NCI-H748 (cell line): ENCODE measurements at regions not wholly inside any gene's neighbourhood (a gene's known extent, or its start where the extent isn't known, plus 50 kb on each side); places are given as distances from the start of the nearest gene placed in this dataset.
"Not testable (repeated sequence)": the region's sequence is repeated elsewhere in the genome, so short reads cannot be mapped to it uniquely, and the experiment has no call there.

Experiments used
- DNase-seq: peaks from one replicate; lab custom pipeline; 2025; ENCODE audit not compliant: unreplicated experiment; lab: John Stamatoyannopoulos, UW

DNA sequence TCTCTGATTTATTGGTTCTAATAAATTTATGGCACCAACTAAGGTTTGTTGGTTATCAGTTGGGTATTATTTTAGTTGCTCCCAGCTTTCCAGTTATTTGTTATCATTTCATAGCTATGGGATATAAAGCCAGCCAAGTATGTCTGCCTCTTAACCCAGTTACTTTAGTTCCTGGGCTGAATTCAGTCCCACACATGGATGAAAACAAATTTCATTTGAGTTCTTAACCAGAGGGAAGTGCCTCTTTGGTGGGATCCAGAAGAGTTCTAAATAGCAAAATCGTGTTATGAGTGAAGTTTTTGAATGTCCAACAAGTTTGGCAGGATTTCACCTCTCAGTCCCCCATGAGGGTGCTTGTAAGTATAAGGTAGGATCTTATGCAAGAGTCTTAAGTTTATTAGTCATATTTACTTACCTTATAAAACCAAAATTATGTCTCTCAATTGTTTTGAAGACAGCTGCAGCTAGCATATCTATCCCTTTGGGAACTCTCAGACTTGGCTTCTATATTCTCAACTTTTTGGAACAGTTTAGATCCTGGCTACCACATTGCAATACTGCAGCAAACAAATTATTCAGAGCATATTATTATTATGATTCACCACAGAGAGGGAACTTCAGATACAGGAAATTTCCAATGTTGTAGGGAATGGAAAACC, 683.6 kb downstream of the BCKDHB start:
- no peak for DNase-seq

DNA sequence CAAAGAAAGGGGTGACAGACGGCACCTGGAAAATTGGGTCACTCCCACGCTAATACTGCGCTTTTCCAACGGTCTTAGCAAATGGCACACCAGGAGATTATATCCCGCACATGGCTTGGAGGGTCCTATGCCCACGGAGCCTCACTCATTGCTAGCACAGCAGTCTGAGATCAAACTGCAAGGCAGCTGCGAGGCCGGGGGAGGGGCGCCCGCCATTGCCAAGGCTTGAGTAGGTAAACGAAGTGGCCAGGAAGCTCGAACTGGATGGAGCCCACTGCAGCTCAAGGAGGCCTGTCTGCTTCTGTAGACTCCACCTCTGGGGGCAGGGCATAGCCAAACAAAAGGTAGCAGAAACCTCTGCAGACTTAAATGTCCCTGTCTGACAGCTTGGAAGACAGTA, 676.8 kb downstream of the BCKDHB start:
- not testable (repeated sequence) for DNase-seq

DNA sequence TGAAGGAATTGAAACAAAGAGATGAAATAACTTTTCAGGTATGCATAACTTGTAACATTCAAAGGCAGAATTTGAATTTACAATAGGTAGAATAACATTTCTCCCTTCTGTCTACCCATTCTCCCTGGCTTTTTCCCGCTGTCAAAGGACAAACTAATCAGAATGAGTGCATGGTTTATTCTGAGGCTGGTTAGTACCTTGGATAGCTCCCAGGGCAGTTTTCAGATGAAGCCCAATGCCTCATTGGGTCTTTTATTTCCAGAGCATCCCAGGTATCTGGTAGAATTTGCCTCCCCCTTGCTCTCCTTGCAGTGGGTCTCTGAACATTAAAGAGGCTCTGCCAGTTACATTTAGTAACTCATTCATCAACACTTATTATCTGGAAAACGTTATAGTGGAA, 665.5 kb downstream of the BCKDHB start:
- DNase-seq, result no peak

DNA sequence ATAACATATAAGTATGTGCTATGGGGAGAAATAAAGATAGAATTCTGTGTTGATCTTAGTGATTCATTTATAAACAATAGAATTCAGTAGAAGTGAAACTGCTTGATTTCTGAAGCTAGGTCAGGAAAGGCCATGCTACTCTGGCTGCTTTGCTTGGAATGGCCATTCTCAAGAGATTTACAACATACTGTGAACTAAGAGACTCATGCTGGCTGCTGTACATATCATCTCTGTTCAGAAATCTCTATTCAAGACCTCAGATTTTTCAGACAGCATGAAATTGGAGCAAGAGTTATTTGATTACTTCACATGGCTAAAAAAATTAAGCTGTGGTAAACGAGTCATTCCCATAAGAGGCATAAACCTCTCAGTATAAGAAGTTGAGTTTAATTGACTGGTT, 662.6 kb downstream of the BCKDHB start:
- no peak for DNase-seq

DNA sequence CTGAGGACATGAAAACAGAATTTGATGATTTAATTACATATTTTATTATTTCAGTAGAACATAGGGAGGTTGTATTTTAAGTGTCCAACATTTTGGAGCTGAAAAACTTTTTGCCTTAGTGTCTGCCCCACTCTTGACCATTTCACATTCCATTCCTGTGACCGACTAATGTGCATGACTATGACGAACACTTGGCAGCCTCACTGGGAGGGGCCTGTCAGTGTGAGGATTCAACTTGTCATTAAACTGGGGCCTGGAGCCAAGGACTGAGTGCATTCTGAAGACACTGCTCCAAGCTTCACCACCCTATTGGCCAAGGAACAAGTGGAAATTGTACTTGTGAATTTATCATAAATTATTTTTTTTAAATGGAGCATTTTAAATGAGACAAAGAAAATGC, 661.3 kb downstream of the BCKDHB start:
- no peak for DNase-seq

DNA sequence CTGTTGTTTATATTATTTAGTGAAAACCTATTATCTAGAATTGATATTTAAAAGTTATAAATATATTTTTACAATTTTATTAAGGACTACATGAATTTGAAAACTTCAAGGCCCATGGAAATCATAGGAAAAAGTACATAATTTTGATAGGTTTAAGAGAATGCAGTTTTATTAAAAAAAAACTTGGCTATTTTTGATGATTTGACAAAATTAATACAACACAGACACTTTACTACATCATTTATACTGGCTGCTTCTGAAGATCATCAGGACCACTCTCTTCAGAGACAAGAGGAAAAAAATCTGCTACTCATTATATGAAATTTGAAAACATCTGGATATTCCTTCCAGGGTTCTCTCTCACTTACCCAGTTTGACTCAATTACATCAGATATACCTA, 637.7 kb downstream of the BCKDHB start:
- no peak for DNase-seq

DNA sequence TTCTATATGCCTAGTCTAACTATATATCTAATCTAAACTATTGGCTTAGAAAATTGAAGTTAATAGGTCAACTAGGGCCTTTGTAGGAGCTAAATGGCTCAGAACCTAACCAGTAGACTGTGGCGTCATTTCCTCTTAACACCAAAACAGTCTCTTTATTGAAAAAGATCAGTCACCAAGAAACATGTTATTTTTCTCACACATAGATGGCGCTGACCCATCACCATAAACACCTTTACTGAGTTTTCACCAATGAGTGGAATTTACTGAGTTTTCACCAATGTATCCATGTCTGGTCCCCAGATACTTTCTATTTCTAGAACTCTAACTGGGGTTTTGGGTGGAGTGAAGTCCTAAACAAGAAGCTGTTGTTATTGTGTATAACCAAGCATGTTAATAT, 636.0 kb downstream of the BCKDHB start:
- peak; percentile 69 for DNase-seq

DNA sequence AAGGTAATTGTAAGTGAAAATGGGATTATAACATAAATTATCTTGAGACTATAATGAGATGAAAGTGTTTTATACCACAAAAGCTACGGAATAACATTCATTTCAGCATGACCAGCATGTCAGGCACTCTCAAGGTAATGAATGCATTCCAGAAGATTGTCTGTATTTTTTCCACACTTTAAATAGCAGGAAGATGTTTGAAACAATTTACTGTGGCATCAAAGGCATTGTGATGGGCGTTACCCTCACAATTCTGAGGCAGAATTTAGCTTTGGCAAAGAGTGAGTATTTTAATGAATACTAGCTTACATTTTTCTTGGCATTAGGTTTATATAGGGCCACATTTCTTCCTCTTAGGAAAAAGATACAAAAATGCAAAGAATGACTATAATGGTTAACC, 627.2 kb downstream of the BCKDHB start:
- DNase-seq, result no peak

DNA sequence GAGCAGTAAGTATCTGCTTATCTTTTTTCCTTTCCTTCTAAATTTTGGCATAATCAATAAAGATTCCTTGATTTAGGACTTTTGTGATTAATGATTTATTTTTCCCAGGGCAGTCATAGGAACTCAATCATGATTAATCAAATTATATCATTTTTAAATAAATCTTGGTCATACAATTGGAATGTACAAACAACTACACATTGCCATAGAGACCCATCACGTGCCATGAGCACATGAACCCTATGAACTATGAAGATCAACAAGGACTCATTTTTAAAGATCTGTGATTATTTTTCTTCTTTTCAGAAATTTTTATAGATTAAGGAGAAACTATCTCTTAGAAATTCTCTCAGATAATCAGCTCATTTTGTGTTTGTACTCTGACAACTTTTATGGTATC, 622.4 kb downstream of the BCKDHB start:
- DNase-seq, result no peak

DNA sequence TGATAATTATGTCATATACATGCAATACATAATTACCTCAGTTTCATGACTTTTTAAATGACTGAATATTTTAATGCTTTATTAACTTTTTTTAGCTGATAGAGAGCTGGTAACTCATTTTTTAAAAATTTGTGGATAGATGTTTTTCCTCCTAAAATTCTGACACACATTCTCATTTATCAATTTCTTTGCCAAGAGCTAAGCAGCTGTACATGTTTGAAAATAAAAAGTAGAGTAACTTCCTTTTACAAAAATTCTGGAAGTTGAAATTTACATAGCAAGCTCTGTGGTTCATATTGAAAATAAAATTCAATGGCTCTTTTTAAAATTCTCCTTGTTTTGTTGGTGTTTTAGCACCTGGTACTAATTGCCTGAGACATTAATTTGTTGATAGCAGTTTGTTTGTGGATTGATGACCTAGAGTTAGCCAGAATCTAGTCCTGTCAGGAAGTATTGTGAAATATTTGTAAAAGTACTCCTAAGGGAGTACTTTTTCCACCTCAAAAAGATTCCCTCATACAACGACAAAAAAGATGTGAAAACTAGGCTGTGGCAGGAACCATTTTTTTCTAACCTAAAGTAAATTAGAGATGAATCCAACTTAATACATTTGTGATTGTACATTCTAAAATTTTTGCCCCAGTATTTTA, 621.8 kb downstream of the BCKDHB start:
- DNase-seq, result no peak

DNA sequence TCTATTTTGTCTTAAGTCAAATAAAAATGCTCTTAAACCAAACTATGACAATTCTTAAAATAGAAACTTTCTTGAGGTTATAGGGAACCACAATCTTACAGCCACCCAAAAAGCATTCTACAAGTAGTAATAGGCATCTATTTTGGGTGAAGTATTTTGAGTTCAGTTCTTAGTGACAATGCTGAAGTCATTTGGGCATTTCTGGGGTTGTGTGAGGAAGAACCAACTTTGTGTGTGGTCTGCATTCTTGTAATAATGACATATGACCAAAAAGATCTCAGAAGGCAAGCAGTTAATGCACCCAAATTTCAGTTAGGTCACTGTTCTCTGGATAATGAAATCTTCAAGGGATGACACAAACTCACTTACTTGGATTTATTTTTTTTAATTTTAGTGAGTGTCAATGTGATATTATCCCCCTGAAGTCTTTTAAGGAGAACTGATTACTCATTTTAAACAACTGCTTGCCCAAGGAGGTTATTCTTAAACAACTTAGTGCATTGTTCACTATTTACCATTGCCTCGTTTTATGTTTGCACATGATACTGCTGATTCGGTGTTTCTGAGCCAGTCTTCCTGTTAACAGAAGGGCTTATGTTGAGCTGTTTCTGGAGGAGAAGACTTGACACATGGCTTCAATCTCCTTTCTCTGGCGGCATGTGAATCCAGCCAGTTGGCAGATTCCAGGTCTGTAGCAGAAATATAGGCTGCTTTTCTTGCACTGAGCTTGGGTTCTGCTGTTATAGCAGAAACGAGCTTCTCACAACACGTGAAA, 618.9 kb downstream of the BCKDHB start:
- DNase-seq, result no peak

DNA sequence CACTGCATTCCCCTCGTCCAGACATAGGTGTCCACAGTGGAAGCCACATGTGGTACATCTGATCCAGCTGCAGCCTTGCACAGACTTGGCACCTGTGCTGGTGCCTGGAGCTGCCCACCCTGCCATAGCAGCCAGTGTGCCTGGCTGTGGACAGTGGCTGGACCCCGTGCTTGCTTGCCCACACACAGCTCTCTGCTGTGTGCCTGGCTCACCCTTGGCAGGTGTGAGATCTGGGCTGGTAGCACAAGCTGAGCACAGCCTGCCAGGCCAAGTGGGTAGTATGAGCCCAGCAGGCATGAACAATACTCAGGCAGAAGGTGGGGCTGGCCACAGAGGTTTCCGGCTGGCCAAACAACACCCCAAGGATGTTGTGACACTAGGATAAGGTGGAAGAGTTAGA, 614.4 kb downstream of the BCKDHB start:
- no peak for DNase-seq

DNA sequence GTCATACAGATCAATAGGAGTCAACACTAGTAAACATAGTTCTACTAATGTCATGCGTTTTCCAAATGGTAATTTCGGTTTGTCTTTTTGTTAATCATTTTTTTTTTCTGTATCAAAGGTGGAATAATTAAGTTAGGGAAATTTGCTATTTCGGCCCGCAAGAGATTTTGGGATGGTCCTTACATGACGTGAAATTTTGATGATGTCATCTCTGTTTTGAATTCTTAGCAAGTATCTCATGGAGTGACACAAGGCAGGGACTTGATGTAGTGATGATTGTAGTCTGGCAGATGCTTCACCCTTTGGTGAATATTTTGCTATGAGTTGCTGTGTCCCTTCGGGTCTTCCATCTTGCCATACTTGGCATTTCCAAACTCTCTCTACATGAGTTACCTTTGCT, 608.0 kb downstream of the BCKDHB start:
- no peak for DNase-seq

DNA sequence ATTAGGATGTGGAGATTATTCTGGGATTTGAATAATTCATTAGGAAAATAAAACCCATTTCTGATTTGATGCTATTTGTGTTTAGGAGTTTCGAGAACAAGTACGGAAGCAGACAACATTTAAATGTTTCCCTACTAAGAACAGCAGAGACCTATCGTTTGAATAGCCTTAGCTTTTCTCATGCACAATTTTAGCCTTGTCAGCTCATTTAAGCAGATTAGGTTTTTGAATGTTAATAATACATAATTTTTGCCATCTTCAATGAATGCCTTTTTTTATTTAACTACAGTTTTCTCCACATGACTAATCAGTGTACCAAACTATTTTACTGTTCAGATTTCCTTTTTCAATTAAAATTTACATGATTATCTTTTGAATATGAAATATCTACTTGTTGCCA, 592.0 kb downstream of the BCKDHB start:
- DNase-seq, result no peak

DNA sequence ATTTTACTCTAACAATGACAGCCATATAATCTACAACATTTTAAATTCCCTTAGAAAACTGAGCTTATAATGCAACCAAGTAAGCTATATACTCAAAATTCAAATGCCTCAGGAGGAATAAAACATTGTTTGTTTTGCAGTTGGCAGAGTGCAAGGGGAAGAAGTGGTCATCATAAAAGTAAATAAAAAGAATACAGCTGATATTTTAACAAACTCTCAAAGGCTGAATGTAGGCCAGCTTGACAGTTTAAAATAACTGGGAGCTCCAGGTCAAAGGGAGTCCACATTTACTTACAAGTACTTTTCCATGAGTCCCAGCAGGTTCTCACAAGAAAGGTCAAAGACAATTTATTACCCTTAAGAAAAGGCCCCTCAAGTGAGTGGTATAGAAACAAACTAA, 589.8 kb downstream of the BCKDHB start:
- no peak for DNase-seq

DNA sequence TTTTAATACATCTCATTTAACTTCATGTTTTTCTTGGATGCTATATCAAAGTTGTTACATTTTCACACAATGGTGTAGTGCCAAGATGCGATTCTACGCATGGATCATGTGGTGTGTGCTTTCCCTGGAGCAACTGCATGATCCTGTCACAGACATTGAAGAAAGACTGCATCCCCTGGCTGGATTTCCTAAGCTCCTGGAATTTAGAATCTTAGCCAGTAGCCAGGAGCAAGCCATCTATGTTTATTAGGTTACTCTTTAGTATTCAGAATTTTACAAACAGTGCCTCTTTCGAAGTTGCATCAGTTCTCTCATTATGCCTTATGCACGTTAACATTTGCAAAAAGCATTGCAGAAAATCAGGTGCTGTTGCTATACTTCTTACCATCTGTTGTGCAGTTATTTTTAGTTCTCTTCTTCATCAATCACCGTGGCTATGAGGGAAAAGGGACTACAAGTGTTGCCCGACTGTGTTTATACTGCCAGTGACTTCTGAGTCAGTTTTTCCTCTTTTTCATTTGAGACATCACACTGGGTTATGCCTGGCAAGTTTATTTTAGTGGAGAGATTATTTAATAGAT, 584.2 kb downstream of the BCKDHB start:
- no peak for DNase-seq

DNA sequence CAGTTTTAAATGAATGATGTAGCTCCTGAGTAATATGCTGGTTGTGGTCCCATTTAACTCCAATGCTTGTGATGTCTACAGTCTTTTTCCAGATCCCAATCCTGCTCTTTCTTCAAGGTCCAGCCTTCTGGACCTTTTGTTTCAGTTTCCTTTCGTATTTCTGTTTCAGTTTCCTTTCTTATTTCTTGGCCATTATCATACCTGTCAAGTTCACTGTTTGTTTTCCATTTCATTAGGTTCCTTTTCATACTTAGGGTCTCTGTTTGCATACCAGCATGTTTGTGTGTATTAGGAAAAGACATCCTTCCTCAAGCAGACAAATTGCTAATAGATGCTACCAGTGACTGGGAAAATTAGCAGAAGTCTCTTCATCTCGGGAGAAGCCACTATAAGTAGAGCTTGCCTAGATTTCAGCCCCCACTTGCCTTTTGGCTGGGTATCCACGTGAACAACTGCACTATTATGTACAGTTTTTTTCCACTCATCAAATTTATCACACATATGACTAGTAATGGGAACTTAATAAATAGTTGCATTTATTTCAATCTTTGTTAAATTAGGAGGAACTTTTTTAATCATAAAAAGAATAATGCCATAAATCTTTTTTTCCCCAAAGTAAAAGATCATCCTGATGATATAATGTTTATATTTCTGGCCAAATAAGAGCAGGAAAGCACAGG, 583.4 kb downstream of the BCKDHB start:
- DNase-seq, result no peak

DNA sequence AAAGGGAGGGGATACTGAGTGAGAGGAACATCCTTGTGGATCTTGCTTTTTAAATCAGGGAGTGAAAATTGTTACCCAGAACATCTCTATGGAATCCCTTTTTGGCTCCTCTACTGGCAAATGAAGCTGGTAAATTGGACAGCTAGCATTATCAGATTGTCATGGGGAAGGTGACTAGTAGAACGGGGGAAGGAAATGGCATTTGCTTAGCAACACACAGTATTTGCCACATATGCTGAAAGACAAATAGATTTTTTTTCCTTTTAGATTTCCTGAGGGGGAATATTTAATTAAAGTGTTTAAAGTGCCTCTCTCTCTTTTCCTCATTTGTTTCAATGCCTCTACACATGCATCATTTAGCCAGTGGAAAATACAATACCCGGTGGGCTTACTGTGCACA, 573.5 kb downstream of the BCKDHB start:
- DNase-seq, result no peak

DNA sequence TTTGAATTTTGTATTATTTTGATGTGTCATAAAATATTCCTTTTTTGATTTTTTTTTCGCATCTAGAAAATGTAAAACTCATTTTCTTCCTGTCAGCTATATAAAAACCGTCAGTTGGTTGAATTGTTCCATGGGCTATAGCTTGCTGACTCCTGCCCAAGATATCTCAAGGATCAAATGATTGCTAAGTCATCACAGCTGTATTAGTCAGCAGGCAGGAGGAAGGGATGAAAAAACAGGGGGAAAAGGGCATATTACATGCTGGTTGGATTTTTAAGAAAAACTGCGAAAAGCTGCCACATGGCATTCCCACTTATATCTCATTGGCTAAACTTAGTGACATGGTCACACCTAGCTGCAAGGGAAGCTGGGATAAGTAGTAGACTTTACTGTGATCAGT, 569.9 kb downstream of the BCKDHB start:
- no peak for DNase-seq

DNA sequence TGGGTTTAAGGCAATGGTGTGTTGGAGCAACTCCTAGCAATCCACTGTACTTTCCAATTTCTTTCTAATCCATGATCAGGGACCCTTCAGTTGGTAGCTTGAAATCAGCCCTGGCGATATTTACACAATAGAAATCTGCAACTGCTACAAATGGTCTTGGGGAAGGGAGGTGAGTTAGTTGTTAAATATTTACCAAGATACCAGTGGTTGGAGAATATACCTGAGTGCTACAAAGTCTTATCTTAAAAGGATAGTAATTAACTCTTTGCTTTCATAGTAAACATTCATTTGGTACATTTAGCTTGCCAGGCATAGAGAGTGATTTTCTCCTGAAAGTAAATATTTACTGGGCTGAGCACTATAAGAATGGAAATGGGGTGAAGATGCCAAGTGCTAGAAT, 568.2 kb downstream of the BCKDHB start:
- DNase-seq, result peak; percentile 46

DNA sequence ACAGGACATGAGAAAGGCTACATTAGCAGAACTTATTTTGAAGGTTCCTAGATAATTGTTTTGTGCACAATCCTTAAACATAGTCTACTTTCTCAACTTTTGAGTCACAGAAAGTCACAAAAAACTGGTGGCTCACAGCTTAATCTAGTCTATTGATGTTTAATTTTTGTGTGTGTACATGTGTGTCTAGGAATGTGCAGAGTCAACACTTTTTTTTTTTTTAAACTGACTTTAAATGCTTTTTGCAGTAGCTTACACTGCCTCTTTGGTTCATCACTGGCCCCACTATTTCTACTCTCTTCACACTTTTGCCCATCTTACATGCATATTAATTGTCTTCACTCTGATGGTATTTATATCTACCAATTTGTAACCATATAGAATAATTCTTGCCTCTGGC, 566.9 kb downstream of the BCKDHB start:
- no peak for DNase-seq
